BLaER1 (cell line): ENCODE measurements at regions not wholly inside any gene's neighbourhood (a gene's known extent, or its start where the extent isn't known, plus 50 kb on each side); places are given as distances from the start of the nearest gene placed in this dataset.

Experiments used
- H3K27ac ChIP-seq: shearing (Covaris generic); formaldehyde crosslinking; 2 replicates; pipeline ENCODE4 v1.8.1; 2022
- H3K27me3 ChIP-seq: shearing (Covaris generic); formaldehyde crosslinking; 2 replicates; pipeline ENCODE4 v1.8.1; 2022
- H3K36me3 ChIP-seq: shearing (Covaris generic); formaldehyde crosslinking; 2 replicates; pipeline ENCODE4 v1.8.1; 2022
- H3K4me1 ChIP-seq: shearing (Covaris generic); formaldehyde crosslinking; 2 replicates; pipeline ENCODE4 v1.8.1; 2022
- H3K4me2 ChIP-seq: shearing (Covaris generic); formaldehyde crosslinking; 2 replicates; pipeline ENCODE4 v1.8.1; 2022
- H3K4me3 ChIP-seq: shearing (Covaris generic); formaldehyde crosslinking; 2 replicates; pipeline ENCODE4 v1.8.1; 2022
- H3K9ac ChIP-seq: shearing (Covaris generic); formaldehyde crosslinking; 2 replicates; pipeline ENCODE4 v1.8.1; 2022
- H3K9me3 ChIP-seq: shearing (Covaris generic); formaldehyde crosslinking; 2 replicates; pipeline ENCODE4 v1.8.1; 2022
- H4K20me1 ChIP-seq: shearing (Covaris generic); formaldehyde crosslinking; 2 replicates; pipeline ENCODE4 v1.8.1; 2022
- Cebpa-rat ChIP-seq: shearing (Covaris generic); IDR thresholded peaks from 2 replicates; pipeline ENCODE4 v1.8.1; 2022

DNA sequence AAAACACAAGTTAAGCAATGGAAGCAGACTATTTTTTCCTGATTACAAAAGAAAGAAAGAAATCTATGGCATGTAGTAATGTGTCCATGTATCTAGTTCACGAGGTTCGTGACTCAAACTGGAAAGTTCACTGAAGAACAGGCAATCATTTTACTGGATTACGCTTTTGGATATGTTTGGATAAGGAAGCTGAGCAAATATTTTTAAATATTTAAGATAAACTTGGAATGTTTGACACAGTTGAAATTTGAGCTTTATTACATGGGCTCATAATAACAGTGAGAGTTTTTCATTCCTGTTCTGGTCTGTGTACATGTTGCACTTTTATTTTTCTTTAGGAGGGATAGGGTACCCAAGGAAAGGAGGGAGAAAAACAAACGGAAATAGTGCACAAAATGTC, 244.2 kb upstream of the GK2 start:
- no peak overlapping the region for H3K27ac ChIP-seq
- no peak overlapping the region for H3K4me3 ChIP-seq
- no peaks in the 10 kb centered on the region for H3K27me3 ChIP-seq
- H4K20me1 ChIP-seq = no peaks in the 10 kb centered on the region
- H3K9ac ChIP-seq = no peak overlapping the region
- no peaks in the 10 kb centered on the region for H3K36me3 ChIP-seq
- peaks cover 3% of the 10 kb centered on the region; the same call in 1 of the 2 replicates for H3K9me3 ChIP-seq
- no peak overlapping the region for H3K4me2 ChIP-seq
- TF ChIP-seq Cebpa-rat = no peak
- no peaks in the 10 kb centered on the region for H3K4me1 ChIP-seq

DNA sequence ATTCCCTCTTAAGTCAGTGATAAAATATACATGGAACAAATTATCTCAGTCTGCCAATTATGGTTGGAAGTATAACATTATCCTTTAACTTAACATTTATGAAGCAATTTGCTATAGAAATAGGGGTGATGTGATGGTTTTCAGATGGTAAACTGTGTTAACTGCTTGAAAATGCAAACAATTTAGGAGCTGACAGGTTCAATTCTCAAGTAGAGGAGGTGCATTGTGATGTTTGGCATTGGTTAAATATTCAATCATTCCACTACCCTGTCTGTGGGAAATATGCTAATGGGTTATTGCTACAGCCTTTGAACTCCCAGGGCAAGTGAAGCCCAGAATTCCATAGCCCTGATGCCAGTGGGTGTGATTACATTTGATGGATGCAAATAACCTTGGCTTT, 243.4 kb upstream of the GK2 start:
- H3K9me3 ChIP-seq = no peaks in the 10 kb centered on the region
- H3K4me3 ChIP-seq = no peak overlapping the region
- TF ChIP-seq Cebpa-rat = no peak
- no peak overlapping the region for H3K27ac ChIP-seq
- H3K4me2 ChIP-seq = no peak overlapping the region
- H3K9ac ChIP-seq = no peak overlapping the region
- no peaks in the 10 kb centered on the region for H4K20me1 ChIP-seq
- H3K27me3 ChIP-seq = no peaks in the 10 kb centered on the region
- H3K36me3 ChIP-seq = no peaks in the 10 kb centered on the region
- H3K4me1 ChIP-seq = no peaks in the 10 kb centered on the region

DNA sequence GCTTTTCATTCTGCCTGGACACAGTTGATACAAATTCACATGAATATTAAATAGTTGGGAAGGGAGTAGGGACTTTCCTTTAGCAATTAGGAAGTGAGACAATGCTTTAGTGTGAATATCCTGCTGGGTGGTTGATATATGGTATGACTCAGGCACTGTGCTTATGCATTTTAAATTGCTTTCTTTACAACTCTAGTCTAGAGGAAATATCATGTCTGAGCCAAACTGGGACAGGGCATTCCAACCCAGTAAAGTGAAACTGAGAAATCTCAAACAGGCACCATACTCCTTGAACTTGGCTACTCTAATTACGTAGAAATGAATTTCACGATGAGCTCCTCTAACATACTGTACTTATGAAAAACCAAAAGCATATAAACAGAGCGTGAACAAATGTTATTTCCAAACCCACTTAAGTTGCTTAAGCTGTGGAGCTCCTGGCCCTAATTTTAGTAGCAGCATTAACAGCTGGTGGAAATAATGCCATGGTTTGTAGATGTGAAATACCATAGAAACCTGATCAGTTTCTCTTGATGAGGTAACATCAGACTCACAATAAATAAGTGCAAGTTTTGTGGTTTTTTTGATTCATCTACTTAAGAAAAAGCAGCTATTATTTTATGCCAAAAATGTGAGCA, 242.9 kb upstream of the GK2 start:
- H3K27me3 ChIP-seq = no peaks in the 10 kb centered on the region
- no peak for TF ChIP-seq Cebpa-rat
- no peak overlapping the region for H3K27ac ChIP-seq
- no peak overlapping the region for H3K4me3 ChIP-seq
- no peaks in the 10 kb centered on the region for H4K20me1 ChIP-seq
- no peaks in the 10 kb centered on the region for H3K4me1 ChIP-seq
- no peak overlapping the region for H3K9ac ChIP-seq
- H3K9me3 ChIP-seq = no peaks in the 10 kb centered on the region
- H3K36me3 ChIP-seq = no peaks in the 10 kb centered on the region
- H3K4me2 ChIP-seq = no peak overlapping the region

DNA sequence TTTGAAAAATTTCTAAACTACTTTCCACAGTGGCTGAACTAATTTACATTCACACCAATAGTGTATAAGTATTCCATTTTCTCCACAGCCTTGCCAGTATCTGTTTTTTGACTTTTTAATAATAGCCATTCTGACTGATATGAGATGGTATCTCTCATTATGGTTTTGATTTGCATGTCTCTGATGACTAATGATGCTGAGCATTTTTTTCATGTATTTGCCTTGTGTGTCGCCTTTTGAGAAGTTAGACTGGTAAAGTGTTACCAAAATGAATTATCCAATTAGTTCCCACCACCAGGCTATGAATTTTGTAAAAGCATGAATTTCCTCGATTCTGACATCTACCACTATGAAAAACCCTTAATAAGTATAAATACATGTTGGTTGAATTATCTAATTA, 242.2 kb upstream of the GK2 start:
- Histone ChIP-seq H3K4me3 (no peak overlapping the region), H3K9me3 (no peaks in the 10 kb centered on the region), H3K27ac (no peak overlapping the region), H3K27me3 (no peaks in the 10 kb centered on the region), H3K4me2 (no peak overlapping the region), H3K4me1 (no peaks in the 10 kb centered on the region), H3K36me3 (no peaks in the 10 kb centered on the region), H4K20me1 (no peaks in the 10 kb centered on the region), H3K9ac (no peak overlapping the region)
- no peak for TF ChIP-seq Cebpa-rat

DNA sequence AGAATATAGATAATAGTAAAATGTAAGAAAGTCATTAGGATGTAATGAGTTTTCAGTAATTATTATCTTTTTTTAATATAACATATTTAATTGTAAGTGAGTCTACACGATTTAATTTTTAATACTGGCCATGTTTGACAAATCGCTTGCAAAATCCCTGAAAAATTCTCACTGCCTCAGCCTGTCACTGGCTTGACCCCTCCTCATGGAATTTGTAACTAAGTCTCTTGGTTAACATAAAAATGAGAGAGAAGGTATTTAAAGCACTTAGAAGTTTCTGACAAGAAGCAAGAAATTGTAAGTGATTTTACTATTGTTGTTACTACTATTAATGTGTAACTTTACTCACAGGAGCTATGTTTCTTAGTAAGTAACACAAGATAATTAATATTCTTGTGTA, 237.9 kb upstream of the GK2 start:
- Histone ChIP-seq H3K36me3 (no peaks in the 10 kb centered on the region), H3K4me2 (no peak overlapping the region), H3K4me1 (no peaks in the 10 kb centered on the region), H3K4me3 (no peak overlapping the region), H3K9me3 (no peaks in the 10 kb centered on the region), H4K20me1 (no peaks in the 10 kb centered on the region), H3K9ac (no peak overlapping the region), H3K27ac (no peak overlapping the region), H3K27me3 (no peaks in the 10 kb centered on the region)
- no peak for TF ChIP-seq Cebpa-rat

DNA sequence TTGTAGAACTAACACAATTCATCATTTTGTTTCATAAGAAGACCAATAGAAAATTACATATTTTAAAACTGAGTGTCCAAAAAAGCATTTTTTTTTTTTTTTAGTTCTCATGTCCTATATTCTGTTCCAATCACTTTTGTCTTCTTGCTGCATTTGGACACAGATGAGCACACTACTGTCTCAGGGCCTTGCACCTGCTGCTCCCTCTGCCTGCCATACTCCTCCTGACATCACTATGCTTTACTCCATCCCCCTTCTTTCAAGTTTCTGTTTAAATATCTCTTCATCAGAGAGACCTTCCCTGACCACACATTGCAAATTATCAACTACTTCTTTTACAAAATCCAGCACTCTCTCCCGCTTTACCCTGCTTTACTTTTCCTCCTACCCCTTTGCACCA, 230.7 kb upstream of the GK2 start:
- H3K4me2 ChIP-seq = no peak overlapping the region
- no peak overlapping the region for H3K9ac ChIP-seq
- no peaks in the 10 kb centered on the region for H3K36me3 ChIP-seq
- H3K4me1 ChIP-seq = no peaks in the 10 kb centered on the region
- no peaks in the 10 kb centered on the region for H3K9me3 ChIP-seq
- H4K20me1 ChIP-seq = no peaks in the 10 kb centered on the region
- H3K27me3 ChIP-seq = no peaks in the 10 kb centered on the region; the same call in 1 of the 2 replicates
- TF ChIP-seq Cebpa-rat = no peak
- no peak overlapping the region for H3K27ac ChIP-seq
- H3K4me3 ChIP-seq = no peak overlapping the region

DNA sequence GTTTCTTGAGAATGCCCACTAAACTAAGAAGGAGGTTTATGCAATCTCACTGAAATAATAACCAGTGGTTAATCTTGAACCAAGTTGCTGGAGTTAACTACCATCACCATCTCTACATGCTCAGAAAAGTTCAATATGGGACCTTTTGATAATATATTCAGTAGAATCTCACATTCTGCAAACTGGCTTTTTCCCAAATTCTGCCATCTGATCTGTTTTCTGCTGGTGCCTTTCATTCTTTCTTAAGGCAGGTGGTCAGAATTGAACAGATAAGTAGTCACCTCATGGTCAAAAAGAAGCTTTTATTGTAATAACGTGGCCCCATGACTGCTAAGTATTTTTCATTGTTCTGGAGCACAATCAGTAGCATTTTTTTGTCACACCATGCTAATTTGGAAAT, 229.0 kb upstream of the GK2 start:
- no peaks in the 10 kb centered on the region for H4K20me1 ChIP-seq
- no peaks in the 10 kb centered on the region for H3K4me1 ChIP-seq
- TF ChIP-seq Cebpa-rat = no peak
- no peaks in the 10 kb centered on the region; the same call in 1 of the 2 replicates for H3K27me3 ChIP-seq
- H3K27ac ChIP-seq = no peak overlapping the region
- H3K4me2 ChIP-seq = no peak overlapping the region
- no peak overlapping the region for H3K4me3 ChIP-seq
- H3K36me3 ChIP-seq = no peaks in the 10 kb centered on the region
- no peaks in the 10 kb centered on the region for H3K9me3 ChIP-seq
- no peak overlapping the region for H3K9ac ChIP-seq

DNA sequence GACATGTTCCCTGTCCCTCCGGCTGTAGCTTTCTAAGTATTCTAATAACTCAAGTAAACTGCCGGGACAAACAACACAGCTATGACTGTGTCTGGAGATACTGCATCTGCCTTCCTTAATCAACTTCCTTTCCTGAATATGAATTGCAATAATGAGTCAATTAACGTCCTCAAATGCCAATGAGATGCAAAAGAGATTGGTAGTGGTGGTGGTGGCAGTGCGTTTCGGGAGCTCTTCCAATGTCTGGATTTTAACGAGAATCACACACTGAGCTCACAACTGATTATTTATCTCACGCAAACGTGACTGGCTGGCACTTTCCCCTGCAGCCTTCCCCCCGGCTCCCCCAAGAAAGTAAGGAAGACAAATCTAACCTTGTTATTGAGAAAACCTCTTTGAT, 226.1 kb upstream of the GK2 start:
- TF ChIP-seq Cebpa-rat = no peak
- H3K27ac ChIP-seq = no peak overlapping the region
- no peaks in the 10 kb centered on the region for H4K20me1 ChIP-seq
- no peak overlapping the region for H3K4me3 ChIP-seq
- no peaks in the 10 kb centered on the region for H3K9me3 ChIP-seq
- no peaks in the 10 kb centered on the region; the same call in 1 of the 2 replicates for H3K27me3 ChIP-seq
- no peaks in the 10 kb centered on the region for H3K4me1 ChIP-seq
- H3K9ac ChIP-seq = no peak overlapping the region
- H3K36me3 ChIP-seq = no peaks in the 10 kb centered on the region
- H3K4me2 ChIP-seq = no peak overlapping the region

DNA sequence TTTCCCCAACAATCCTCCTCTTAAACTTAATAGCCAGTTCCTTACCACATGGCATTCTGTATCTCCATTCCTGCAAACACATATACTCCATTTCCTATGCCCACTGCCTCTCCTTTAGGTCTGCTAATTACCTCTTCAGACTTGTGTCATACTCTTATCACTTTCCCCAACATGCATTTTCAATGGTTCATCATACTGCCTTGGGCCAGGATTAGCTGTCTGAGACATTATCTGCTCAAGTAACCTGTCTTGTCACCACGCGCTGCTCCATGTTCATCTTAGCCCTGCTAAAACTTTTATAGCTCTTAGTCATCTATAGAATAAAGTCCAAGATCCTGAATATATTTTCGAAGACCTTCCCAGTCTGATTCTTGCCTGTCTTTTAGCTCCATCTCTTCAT, 224.1 kb upstream of the GK2 start:
- no peak overlapping the region for H3K27ac ChIP-seq
- H3K4me1 ChIP-seq = no peaks in the 10 kb centered on the region
- no peak for TF ChIP-seq Cebpa-rat

DNA sequence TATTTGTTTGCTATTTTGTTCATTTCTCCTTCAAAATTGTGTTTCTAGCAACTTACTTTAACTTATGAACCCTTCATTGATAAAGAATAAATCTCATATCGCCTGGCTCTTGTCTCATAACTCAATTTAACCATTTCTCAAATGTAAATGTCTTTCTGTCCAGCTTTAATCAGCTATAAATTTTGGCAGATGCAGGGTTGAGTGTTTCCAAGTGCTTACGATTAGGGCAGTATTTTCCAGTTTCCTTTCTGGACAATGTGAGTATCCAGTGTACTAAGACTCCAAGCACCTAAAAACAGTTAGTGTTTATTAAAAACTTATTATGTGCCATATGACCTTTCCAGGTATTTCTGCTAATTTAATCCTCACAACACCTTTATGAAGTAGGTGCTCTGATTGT, 218.6 kb upstream of the GK2 start:
- H3K27me3 ChIP-seq = no peaks in the 10 kb centered on the region
- H3K4me3 ChIP-seq = no peak overlapping the region
- H3K27ac ChIP-seq = no peak overlapping the region
- H3K36me3 ChIP-seq = no peaks in the 10 kb centered on the region
- H3K4me2 ChIP-seq = no peak overlapping the region
- no peak overlapping the region for H3K9ac ChIP-seq
- H3K4me1 ChIP-seq = no peaks in the 10 kb centered on the region
- H3K9me3 ChIP-seq = no peaks in the 10 kb centered on the region
- H4K20me1 ChIP-seq = no peaks in the 10 kb centered on the region
- TF ChIP-seq Cebpa-rat = no peak

More for the DNA sequence above, 224.1 kb upstream of the GK2 start:
- H3K27me3 ChIP-seq = no peaks in the 10 kb centered on the region; the same call in 1 of the 2 replicates
- H3K9me3 ChIP-seq = no peaks in the 10 kb centered on the region
- no peak overlapping the region for H3K4me3 ChIP-seq
- H3K9ac ChIP-seq = no peak overlapping the region
- no peak overlapping the region for H3K4me2 ChIP-seq
- no peaks in the 10 kb centered on the region for H3K36me3 ChIP-seq
- H4K20me1 ChIP-seq = no peaks in the 10 kb centered on the region

DNA sequence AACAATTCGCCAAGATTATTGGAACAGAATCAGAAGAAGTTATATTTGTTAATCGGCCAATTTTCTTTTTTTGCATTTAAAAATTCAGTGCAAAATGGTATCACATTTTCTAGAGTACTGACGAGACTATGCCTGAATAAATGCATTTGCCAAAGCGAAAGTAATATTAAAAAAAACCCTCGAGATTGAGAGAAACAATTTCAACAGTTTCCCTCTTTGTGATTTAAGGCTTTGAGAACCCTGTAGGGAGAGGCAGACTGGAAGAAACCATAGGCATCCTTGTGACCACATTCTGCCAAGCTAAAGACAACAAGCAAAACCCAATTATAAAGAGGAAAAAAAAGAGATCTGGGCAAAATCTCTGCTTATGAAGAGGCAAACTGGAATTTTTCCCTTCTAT, 218.1 kb upstream of the GK2 start:
- Histone ChIP-seq H3K9ac (no peak overlapping the region), H3K27me3 (no peaks in the 10 kb centered on the region), H3K27ac (no peak overlapping the region), H4K20me1 (no peaks in the 10 kb centered on the region), H3K4me3 (no peak overlapping the region), H3K4me1 (no peaks in the 10 kb centered on the region), H3K9me3 (no peaks in the 10 kb centered on the region), H3K4me2 (no peak overlapping the region), H3K36me3 (no peaks in the 10 kb centered on the region)
- TF ChIP-seq Cebpa-rat = no peak
